Keratinocyte (primary cell): ENCODE measurements at regions not wholly inside any gene's neighbourhood (a gene's known extent, or its start where the extent isn't known, plus 50 kb on each side); places are given as distances from the start of the nearest gene placed in this dataset.

Experiments used
- EZH2 ChIP-seq: IDR thresholded peaks from one replicate; pipeline ENCODE4 v1.6.1; 2012; ENCODE audit warnings: inconsistent platforms, mild to moderate bottlenecking, low read length, moderate library complexity
- TF ChIP-seq, protein P1 (sequence below), 3 experiments: IDR thresholded peaks in 1 of 3; conservative IDR thresholded peaks in 1 of 3; optimal IDR thresholded peaks in 1 of 3; 2 replicates in 2 of 3; 3 replicates in 1 of 3; pipeline versions ENCODE3 to v1.5.1; 2011; ENCODE audit warnings: low read length in 3 of 3, mild to moderate bottlenecking in 3 of 3, moderate library complexity in 2 of 3, control low read depth in 1 of 3, inconsistent platforms in 1 of 3; ENCODE audit not compliant: insufficient read depth in 2 of 3; ENCODE audit errors: extremely low read depth in 1 of 3

DNA sequence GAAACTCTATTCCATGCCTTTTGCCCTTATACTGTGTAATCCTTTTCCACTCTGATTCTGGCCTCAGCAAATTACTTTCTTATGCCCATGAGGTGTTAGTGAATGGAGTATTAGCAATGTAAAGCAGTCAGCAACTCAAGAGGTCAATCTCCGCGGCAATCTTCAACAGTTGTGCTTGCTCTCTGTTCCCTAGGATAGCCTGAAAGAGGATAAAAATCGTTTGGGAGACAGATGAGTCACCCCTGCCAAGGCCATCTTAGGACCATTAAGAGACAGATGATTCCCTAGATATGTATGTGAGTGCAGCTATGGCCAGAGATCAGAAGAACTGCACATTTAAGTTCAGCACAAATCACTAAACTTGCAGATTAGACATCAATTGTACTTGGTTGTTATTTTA lies 1145.8 kb downstream of the GALC start:
- TF ChIP-seq, protein P1, sequence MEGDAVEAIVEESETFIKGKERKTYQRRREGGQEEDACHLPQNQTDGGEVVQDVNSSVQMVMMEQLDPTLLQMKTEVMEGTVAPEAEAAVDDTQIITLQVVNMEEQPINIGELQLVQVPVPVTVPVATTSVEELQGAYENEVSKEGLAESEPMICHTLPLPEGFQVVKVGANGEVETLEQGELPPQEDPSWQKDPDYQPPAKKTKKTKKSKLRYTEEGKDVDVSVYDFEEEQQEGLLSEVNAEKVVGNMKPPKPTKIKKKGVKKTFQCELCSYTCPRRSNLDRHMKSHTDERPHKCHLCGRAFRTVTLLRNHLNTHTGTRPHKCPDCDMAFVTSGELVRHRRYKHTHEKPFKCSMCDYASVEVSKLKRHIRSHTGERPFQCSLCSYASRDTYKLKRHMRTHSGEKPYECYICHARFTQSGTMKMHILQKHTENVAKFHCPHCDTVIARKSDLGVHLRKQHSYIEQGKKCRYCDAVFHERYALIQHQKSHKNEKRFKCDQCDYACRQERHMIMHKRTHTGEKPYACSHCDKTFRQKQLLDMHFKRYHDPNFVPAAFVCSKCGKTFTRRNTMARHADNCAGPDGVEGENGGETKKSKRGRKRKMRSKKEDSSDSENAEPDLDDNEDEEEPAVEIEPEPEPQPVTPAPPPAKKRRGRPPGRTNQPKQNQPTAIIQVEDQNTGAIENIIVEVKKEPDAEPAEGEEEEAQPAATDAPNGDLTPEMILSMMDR (optimal IDR thresholded peaks at IDR 0.05 in 1 of 3, IDR thresholded peaks at IDR 0.05 in 1 of 3, conservative IDR thresholded peaks at IDR 0.05 in 1 of 3; ENCODE audit: extremely low read depth in 1 of 3, insufficient read depth in 2 of 3, low read length in 3 of 3): no peak
- no peak for TF ChIP-seq EZH2
